Neural cell (in vitro differentiated cells): ENCODE measurements at regions not wholly inside any gene's neighbourhood (a gene's known extent, or its start where the extent isn't known, plus 50 kb on each side); places are given as distances from the start of the nearest gene placed in this dataset.

Experiments used
- H2AFZ ChIP-seq: fragments of 200-600, 300-800 bp; sonication (generic), shearing (Covaris generic); 2 replicates; pipeline ENCODE4 v1.6.0; 2014; ENCODE audit warnings: low read depth, mild to moderate bottlenecking, antibody characterized with exemption, low read length, moderate library complexity
- H3F3A ChIP-seq: fragments of 200-600 bp; shearing (Covaris generic); 2 replicates; pipeline ENCODE4 v1.6.1; 2016; ENCODE audit warnings: mild to moderate bottlenecking, moderate library complexity, mixed read lengths, antibody characterized with exemption, low read length; ENCODE audit not compliant: insufficient read depth, poor library complexity, severe bottlenecking
- H3K27ac ChIP-seq: fragments of 200-600, 300-800 bp; sonication (generic), shearing (Covaris generic); 2 replicates; pipeline ENCODE4 v1.5.1; 2014; ENCODE audit warnings: mild to moderate bottlenecking, low read length, moderate library complexity
- H3K27me3 ChIP-seq: fragments of 300-800, 200-600 bp; sonication (generic), shearing (Covaris generic); 2 replicates; pipeline ENCODE4 v1.6.0; 2014; ENCODE audit warnings: mild to moderate bottlenecking, low read depth, low read length, moderate library complexity; ENCODE audit not compliant: insufficient read depth
- H3K36me3 ChIP-seq: fragments of 300-800, 200-600 bp; sonication (generic), shearing (Covaris generic); 2 replicates; pipeline ENCODE4 v1.5.1; 2014; ENCODE audit warnings: mild to moderate bottlenecking, antibody characterized with exemption, low read length, moderate library complexity; ENCODE audit not compliant: insufficient read depth
- H3K4me2 ChIP-seq: fragments of 300-800, 200-600 bp; sonication (generic), shearing (Covaris generic); 2 replicates; pipeline ENCODE4 v1.6.0; 2014; ENCODE audit warnings: mild to moderate bottlenecking, low read length
- H3K4me3 ChIP-seq: fragments of 300-800, 200-600 bp; sonication (generic), shearing (Covaris generic); 2 replicates; pipeline ENCODE4 v1.5.1; 2014; ENCODE audit warnings: mild to moderate bottlenecking, low read length, moderate library complexity
- H3K79me2 ChIP-seq: fragments of 200-600 bp; shearing (Covaris generic); replicated peaks from 2 replicates; pipeline ENCODE4 v1.6.0; 2014; ENCODE audit warnings: mild to moderate bottlenecking, low read length, moderate library complexity; ENCODE audit not compliant: insufficient read depth
- H3K9ac ChIP-seq: fragments of 300-800, 200-600 bp; sonication (generic), shearing (Covaris generic); 2 replicates; pipeline ENCODE4 v1.6.1; 2016; ENCODE audit warnings: mild to moderate bottlenecking, low read length, mixed read lengths
- H3K9me2 ChIP-seq: fragments of 200-600 bp; shearing (Covaris generic); 2 replicates; pipeline ENCODE4 v1.6.1; 2016; ENCODE audit warnings: mild to moderate bottlenecking, low read length, mixed read lengths; ENCODE audit not compliant: insufficient read depth
- H3K9me3 ChIP-seq: fragments of 200-600, 300-800 bp; sonication (generic), shearing (Covaris generic); 2 replicates; pipeline ENCODE4 v1.6.1; 2016; ENCODE audit warnings: mild to moderate bottlenecking, mixed run types, low read length, moderate library complexity, mixed read lengths
- H4K20me1 ChIP-seq: fragments of 200-600 bp; shearing (Covaris generic); 2 replicates; pipeline ENCODE4 v1.6.1; 2016; ENCODE audit warnings: mild to moderate bottlenecking, mixed run types; ENCODE audit not compliant: insufficient read depth
- EP300 ChIP-seq: fragments of 450-650 bp; conservative IDR thresholded peaks from 2 replicates; pipeline ENCODE4 v1.6.1; 2014; ENCODE audit warnings: antibody characterized with exemption, mild to moderate bottlenecking, moderate library complexity; ENCODE audit not compliant: poor library complexity, severe bottlenecking
- EZH2 ChIP-seq: fragments of 200-600, 300-800 bp; shearing (Covaris generic), sonication (generic); IDR thresholded peaks from 2 replicates; pipeline ENCODE4 v1.6.1; 2014; ENCODE audit warnings: antibody characterized with exemption, low read length, borderline replicate concordance, mild to moderate bottlenecking; ENCODE audit not compliant: insufficient read depth, poor library complexity, severe bottlenecking
- MXI1 ChIP-seq: fragments of 450-650 bp; conservative IDR thresholded peaks from 2 replicates; pipeline ENCODE4 v1.6.1; 2014; ENCODE audit warnings: antibody characterized with exemption, mild to moderate bottlenecking; ENCODE audit not compliant: poor library complexity, severe bottlenecking
- POLR2AphosphoS5 ChIP-seq: IDR thresholded peaks from 2 replicates; pipeline ENCODE4 v1.6.1; 2012
- RAD21 ChIP-seq: fragments of 450-650 bp; conservative IDR thresholded peaks from 2 replicates; pipeline ENCODE4 v1.6.1; 2014; ENCODE audit warnings: antibody characterized with exemption, mild to moderate bottlenecking, moderate library complexity
- SMC3 ChIP-seq: fragments of 450-650 bp; conservative IDR thresholded peaks from 2 replicates; pipeline ENCODE4 v1.6.1; 2014; ENCODE audit warnings: antibody characterized with exemption, mild to moderate bottlenecking, moderate library complexity; ENCODE audit not compliant: poor library complexity
- TAF1 ChIP-seq: IDR thresholded peaks from 2 replicates; pipeline ENCODE4 v1.6.1; 2012; ENCODE audit warnings: low read depth
- TF ChIP-seq, protein P1 (sequence below): fragments of 450-650 bp; IDR thresholded peaks from 2 replicates; pipeline ENCODE4 v1.5.1; 2014; ENCODE audit warnings: antibody characterized with exemption, mild to moderate bottlenecking, moderate library complexity; ENCODE audit not compliant: poor library complexity, severe bottlenecking
- TF ChIP-seq, protein P2 (sequence below): IDR thresholded peaks from 2 replicates; pipeline ENCODE4 v1.6.1; 2012; ENCODE audit warnings: borderline replicate concordance

DNA sequence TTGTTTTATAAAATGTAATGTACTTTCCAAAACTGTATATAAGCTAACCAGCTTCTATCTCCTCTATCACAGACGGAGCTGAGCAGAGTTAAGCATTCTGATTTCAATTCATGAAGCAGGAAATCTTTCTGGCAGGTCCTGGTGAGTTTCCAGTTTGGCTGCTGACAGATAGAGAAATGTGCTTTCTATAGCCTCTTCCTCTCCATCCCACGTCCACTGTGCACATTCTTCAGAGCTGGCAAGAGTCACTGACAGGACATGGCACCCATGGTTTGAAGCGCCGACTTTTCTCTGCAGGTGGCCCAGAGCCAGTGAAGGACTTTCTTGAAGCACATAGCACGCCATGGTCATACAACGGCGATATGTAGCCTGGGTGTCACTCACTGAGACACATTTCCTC lies 52.3 kb upstream of the POU2F1 start:
- Histone ChIP-seq H3K9me3 (no peaks in the 10 kb centered on the region), H3K27ac (no peak overlapping the region), H3K27me3 (no peaks in the 10 kb centered on the region), H2AFZ (no peak overlapping the region), H3K79me2 (no peaks in the 10 kb centered on the region), H3K9ac (no peak overlapping the region), H3K4me2 (no peak overlapping the region), H3K4me3 (no peak overlapping the region), H3F3A (no peaks in the 10 kb centered on the region), H3K36me3 (no peaks in the 10 kb centered on the region), H4K20me1 (no peaks in the 10 kb centered on the region), H3K9me2 (no peaks in the 10 kb centered on the region)
- no peak for TF ChIP-seq EP300
- no peak for TF ChIP-seq POLR2AphosphoS5
- no peak for TF ChIP-seq EZH2

DNA sequence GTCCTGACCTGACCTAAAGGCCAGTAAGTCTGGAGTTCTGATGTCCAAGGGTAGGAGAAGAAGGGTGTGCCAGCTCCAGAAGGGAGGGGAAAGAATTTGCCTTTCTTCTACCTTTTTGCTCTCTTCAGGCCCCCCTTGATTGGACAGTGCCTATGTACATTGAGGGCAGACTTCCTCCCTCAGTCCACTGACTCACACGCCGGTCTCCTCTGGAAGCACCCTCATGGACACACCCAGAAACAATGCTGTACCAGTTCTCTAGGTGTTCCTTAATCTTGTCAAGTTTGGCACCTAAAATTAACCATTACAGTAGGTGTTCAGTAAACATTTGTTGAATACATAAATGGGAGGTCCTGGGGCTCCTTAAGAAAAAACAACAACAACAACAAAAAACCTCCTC lies 51.0 kb upstream of the POU2F1 start:
- H4K20me1 ChIP-seq: no peaks in the 10 kb centered on the region
- TF ChIP-seq TAF1: no peak
- TF ChIP-seq RAD21: no peak
- TF ChIP-seq MXI1: no peak
- no peak for TF ChIP-seq EP300
- TF ChIP-seq EZH2: no peak
- TF ChIP-seq, protein P1, sequence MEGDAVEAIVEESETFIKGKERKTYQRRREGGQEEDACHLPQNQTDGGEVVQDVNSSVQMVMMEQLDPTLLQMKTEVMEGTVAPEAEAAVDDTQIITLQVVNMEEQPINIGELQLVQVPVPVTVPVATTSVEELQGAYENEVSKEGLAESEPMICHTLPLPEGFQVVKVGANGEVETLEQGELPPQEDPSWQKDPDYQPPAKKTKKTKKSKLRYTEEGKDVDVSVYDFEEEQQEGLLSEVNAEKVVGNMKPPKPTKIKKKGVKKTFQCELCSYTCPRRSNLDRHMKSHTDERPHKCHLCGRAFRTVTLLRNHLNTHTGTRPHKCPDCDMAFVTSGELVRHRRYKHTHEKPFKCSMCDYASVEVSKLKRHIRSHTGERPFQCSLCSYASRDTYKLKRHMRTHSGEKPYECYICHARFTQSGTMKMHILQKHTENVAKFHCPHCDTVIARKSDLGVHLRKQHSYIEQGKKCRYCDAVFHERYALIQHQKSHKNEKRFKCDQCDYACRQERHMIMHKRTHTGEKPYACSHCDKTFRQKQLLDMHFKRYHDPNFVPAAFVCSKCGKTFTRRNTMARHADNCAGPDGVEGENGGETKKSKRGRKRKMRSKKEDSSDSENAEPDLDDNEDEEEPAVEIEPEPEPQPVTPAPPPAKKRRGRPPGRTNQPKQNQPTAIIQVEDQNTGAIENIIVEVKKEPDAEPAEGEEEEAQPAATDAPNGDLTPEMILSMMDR: no peak
- TF ChIP-seq, protein P2, sequence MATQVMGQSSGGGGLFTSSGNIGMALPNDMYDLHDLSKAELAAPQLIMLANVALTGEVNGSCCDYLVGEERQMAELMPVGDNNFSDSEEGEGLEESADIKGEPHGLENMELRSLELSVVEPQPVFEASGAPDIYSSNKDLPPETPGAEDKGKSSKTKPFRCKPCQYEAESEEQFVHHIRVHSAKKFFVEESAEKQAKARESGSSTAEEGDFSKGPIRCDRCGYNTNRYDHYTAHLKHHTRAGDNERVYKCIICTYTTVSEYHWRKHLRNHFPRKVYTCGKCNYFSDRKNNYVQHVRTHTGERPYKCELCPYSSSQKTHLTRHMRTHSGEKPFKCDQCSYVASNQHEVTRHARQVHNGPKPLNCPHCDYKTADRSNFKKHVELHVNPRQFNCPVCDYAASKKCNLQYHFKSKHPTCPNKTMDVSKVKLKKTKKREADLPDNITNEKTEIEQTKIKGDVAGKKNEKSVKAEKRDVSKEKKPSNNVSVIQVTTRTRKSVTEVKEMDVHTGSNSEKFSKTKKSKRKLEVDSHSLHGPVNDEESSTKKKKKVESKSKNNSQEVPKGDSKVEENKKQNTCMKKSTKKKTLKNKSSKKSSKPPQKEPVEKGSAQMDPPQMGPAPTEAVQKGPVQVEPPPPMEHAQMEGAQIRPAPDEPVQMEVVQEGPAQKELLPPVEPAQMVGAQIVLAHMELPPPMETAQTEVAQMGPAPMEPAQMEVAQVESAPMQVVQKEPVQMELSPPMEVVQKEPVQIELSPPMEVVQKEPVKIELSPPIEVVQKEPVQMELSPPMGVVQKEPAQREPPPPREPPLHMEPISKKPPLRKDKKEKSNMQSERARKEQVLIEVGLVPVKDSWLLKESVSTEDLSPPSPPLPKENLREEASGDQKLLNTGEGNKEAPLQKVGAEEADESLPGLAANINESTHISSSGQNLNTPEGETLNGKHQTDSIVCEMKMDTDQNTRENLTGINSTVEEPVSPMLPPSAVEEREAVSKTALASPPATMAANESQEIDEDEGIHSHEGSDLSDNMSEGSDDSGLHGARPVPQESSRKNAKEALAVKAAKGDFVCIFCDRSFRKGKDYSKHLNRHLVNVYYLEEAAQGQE: no peak
- no peak for TF ChIP-seq POLR2AphosphoS5
- TF ChIP-seq SMC3: no peak
- H3K9ac ChIP-seq: no peak overlapping the region
- no peaks in the 10 kb centered on the region for H3F3A ChIP-seq
- H2AFZ ChIP-seq: no peak overlapping the region
- H3K36me3 ChIP-seq: no peaks in the 10 kb centered on the region
- H3K27me3 ChIP-seq: no peaks in the 10 kb centered on the region
- no peaks in the 10 kb centered on the region for H3K79me2 ChIP-seq
- no peak overlapping the region for H3K4me3 ChIP-seq
- no peaks in the 10 kb centered on the region for H3K9me2 ChIP-seq
- H3K27ac ChIP-seq: no peak overlapping the region
- H3K9me3 ChIP-seq: no peaks in the 10 kb centered on the region
- H3K4me2 ChIP-seq: no peak overlapping the region
